Midbrain (tissue), 1 donor: ENCODE measurements at regions not wholly inside any gene's neighbourhood (a gene's known extent, or its start where the extent isn't known, plus 50 kb on each side); places are given as distances from the start of the nearest gene placed in this dataset.

ENCODE experiments used
- DNase-seq: peaks from one replicate; lab custom pipeline; 2025; lab: John Stamatoyannopoulos, UW

DNA sequence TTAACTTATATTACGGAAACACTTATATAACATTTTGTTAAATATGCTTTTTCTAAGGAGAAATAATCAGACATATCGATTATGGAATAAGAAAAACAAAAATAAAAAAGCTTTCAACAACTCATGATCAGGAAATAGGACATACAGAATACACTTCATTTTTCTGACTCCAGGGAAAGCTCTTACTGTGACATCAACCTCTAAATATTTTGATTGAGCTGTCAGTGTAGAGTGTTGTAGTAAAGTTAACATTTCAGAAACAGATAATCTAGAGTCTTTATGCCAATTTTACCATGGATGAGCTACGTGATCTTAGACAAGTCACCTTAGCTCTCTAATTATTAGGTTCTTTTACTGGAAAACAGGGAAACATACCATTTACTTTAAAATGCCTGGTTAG, 218.9 kb upstream of the SORCS1 start:
- no peak for DNase-seq

DNA sequence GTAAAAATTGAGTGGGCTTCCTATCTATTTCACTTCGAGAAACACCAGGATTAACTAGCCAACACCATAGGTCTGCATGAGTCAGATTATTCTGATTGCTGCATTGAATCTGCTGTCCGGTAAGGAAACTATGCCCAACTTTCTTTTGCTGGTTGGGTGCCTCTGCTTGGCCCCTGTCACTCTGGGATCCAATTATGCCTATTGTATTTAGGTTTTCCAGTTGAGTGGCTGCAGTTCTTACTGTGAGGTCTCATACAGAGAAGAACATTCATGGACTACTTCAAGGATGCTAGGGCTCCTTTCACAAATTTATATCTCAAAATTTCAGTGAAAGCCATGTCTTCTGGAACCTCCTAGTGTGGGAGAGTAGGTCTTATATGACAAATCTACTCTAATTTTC, 215.1 kb upstream of the SORCS1 start:
- DNase-seq: no peak

DNA sequence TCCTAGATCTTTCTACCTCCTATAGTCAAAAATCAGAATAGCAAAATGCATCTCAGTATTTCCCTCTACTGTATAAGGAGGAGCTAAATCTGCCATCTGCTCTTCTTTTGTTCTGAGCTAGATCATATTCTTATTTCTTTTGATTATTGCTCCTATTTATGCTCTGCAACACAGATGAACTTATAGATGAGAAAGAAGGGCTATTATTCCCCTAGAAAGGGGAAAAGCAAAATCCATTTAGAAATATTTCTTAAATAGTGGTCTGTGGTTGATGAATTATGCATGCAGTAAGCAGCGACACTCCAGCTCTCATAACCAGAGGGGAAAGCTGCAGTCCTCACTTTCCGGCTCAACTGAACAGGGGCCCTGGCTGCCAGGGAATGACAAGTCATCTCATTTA, 207.3 kb upstream of the SORCS1 start:
- DNase-seq: no peak

DNA sequence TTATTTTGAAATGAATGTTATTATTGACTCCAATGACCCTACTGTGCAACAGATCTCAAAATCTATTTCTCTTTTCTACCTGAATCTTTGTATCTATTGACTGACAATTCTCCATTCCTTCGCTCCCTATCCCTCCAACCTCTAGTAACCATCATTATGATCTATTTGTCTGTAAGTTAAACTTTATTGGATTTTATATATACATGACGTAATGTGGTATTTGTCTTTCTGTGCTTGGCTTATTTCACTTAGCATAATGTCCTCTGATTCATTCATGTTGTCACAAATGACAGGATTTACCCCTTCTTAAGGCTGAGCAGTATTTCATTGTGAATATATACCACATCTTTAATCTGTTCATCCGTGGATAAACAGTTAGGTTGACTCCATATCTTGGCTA, 200.4 kb upstream of the SORCS1 start:
- no peak for DNase-seq

DNA sequence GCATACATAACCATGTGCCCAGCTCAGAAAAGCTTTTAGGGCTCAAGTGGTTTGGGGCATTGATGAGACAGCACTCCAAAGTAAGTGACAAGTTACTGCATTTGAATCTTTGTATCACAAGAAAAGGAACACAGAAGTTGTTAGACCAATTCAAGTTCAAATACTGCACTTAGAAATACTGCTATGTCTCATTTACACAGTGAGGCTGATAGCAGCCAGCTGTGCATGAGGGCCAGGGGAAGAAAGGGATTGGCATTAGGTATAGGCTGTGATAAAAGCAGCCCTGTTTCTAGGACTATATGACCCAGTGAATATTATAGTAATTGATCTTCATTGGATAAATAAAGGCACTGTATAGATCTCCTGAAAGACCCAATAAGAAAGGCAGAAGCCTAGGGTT, 197.8 kb upstream of the SORCS1 start:
- no peak for DNase-seq

DNA sequence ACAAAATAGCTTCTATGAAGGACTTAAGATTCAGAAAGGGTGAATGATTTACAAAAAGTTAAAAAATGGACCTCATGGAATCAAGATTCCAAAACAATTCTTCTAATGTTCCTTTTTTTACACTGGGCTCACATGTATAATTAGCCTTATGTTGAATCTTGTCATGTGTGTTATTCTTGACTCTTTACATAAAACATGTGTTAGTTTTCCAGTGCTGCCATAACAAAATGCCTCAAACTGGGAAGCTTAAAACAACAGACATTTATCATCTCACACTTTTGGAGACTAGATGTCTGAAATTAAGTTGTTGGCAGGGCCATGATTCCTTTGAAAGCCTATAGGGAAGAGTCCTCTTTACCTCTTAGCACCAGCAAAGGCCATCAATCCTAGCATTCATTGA, 192.5 kb upstream of the SORCS1 start:
- DNase-seq: no peak

DNA sequence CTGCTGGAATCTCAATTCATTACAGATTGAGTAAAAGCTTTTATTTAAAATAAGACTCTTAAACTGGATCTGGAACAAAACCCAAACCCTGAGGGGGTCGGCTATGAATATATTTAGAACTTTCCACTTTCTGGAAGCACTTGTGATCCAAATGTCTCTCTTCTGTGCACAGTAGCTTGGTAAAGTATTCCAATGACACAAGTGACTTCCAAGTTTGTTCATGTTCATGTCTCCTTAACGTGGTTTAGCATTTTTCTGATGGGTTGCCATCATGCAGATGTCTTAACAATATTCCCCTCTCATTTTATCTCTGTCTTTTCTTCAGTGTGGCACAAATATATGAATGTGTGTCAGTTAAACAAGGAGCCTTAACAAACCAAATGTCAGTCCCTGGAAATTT, 191.9 kb upstream of the SORCS1 start:
- no peak for DNase-seq

DNA sequence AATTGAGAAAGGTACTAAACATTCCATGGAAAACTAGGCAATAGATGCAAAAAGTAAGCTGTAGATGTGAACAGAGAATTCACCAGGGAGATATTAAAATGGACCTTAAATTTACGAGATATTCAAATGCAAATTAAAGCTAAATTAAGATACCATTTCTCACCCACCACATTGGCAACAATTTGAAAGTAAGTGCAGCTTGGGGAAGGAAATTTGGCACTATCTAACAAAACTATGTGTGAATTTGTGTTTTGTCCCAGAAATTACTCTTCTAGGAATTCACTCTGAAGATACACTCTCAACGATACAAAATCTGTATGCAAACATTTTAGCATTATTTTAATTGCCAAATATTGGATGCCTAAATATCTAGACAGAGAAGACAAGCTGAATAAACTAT, 178.2 kb upstream of the SORCS1 start:
- no peak for DNase-seq

DNA sequence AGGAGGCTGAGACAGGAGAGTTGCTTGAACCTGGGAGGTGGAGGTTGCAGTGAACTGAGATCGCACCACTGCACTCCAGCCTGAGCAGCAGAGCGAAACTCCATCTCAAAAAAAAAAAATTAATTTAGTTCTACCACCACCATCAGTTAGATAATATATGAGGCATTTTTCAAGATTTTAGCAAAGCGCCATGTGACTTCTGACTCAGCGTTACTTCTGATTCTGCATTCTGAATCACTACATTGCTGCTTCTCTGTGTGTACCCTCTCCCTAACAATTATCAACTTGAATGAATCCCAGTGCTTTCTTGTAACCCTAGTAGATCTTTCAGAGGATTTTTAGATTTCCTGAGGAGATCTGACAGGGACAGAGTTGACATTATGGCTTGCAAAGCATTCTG, 176.8 kb upstream of the SORCS1 start:
- no peak for DNase-seq

DNA sequence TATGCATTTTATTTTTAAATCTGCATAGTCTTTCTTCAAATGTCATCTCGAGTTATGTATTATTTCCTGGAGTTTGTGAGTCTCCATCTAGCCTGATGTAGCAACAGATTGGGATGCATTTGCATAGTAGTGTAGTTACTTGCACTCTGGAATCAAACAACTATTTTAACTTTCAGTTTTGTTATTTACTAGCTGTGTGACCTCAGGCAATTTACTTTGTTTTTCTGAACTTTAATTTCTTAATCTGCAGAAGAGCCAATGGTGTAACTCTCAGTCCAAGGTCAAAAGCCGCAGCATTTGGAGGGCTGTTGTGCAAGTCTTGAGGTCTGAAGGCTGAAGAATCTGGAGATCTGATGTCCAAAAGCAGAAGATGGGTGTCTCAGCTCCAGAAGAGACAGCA, 175.8 kb upstream of the SORCS1 start:
- DNase-seq: no peak

DNA sequence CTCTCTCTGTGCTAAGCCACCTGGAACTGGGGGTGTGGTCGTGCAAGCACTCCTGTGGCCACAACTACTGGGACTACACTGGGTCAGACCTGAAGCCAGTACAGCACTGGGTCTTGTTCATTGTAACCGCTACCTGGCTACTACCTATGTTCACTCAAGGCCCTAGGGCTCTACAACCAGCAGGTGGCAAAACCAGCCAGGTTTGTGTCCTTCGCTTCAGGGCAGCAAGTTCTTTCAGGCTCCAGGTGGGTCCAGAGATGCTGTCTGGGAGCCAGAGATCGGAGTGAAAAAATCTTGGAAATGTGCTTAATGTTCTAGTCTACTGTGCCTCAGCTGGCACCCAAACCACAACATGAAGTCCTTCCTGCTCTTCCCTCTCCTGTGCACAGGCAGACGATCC, 171.6 kb upstream of the SORCS1 start:
- no peak for DNase-seq

DNA sequence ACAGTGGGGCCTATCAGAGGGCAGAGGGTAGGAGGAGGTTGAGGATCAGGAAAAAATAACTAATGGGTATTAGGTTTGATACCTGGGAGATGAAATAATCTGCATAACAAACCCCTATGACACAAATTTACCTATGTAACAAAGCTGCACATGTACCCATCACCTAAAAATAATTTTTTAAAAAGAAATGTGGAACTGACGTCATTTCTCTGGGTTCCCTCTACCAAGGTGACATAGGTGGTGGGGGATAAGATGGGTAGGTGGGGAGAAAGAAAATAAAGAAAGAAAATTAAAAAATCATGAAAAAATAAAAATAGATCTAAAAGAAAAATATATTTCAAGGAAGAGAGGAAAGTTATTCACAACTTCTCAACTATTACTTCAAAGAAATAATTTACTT, 153.1 kb upstream of the SORCS1 start:
- no peak for DNase-seq

DNA sequence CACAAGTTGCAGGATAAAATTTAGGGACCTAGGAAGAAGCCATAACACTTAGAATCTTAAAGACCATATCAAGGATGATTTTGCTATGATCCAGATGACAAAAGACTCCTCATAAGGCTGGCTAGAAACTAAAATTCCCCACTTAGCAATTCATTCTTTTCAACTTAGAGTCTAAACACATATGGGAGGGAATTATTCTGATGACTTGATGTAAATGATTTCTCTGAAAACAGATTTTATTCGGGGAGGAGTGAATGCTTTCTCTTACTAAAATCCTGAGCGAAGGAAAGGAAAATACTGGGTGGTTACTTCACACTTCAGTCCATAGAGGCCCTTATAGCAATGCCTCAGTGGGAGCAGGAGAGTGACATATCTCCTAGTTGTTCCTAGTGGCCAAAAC, 138.7 kb upstream of the SORCS1 start:
- DNase-seq: no peak

DNA sequence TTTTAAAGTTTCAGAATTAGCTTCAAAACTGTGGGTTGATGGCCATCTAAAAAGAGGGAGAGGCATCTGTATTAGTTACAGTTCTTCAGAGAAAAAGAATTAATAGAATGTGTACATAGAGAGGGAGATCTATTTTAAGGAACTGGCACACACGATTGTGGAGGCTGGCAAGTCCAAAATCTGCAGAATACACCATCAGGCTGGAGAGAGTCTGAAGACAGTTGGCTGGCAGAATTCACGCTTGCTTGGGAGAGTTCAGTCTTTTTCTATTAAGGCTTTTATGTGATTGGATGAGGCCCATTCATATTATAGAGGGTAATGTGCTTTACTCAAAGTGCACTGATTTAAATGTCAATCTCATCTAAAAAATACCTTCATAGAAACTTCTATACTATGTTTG, 135.1 kb upstream of the SORCS1 start:
- DNase-seq: no peak

DNA sequence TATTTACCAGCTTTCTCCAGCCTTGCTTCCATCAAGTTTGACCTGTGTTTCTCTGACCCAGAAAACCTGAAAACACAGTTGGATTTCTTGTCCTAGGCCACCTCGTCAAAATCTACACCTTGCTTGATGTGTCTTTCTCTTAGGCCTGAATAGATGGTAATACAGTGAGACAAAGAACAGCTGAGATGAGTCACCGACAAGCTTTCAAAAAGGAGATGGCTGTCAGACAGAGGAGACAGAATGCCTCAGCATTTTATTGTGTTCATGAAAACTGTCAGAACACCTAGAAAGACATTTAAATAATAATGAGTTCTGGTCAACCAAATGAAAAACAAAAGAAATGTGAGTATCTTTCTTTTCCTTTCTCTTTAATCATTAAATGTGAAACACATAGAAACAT, 119.7 kb upstream of the SORCS1 start:
- DNase-seq: no peak

DNA sequence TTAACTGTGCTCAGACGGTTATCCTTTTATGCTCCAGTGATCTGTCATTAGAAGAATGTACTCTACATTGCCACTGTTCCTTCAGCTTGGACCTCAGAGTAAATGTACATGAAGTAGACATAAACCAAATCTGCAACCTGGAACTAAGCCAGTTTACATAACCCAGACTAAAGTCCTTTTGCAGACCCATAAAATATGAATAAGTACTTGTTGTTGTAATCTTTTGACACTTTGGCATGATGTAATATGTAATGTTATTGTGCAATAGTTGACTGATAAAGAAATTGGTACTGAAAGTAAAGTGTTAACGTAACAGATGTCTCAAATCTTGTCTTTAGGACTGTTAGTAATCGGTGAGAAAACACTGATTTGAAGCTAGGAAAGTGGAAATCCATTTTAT, 115.8 kb upstream of the SORCS1 start:
- DNase-seq: no peak

DNA sequence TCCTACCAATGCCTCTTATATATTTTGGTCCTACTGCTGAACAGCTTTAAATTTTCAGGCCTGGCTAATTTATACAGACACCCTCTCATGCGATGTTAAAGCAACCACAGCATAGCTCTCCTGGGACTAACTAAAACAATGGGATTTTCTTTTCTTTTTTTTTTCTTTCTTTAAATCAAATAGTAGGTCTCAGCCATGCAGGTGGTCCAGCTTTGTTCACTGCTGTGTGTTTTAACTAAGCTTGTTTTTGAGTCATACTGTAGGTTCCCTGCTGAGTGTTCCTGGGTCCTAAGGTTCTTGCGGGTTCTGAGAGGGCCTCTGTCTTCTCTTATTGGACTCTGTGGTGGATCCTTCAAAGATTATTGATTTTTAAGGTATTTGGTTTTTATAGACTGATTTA, 113.1 kb upstream of the SORCS1 start:
- no peak for DNase-seq

DNA sequence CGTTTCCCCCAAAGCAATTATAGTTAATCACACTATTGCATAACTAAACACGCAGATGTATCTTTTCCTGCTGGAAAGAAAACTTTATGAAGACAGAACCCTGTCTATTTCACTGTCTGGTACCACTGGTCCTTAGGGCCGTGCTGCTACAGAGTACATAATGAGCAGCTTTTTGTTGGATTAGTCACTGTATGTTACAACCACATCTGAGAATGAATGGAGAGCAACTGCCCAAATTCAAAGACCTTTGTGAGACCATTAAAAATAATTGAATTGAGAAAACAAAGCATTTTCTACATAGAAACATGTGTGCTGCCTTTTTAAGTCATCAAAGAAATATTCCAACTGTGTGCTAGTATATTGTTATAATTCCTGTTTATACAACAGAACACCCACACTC, 111.3 kb upstream of the SORCS1 start:
- no peak for DNase-seq

DNA sequence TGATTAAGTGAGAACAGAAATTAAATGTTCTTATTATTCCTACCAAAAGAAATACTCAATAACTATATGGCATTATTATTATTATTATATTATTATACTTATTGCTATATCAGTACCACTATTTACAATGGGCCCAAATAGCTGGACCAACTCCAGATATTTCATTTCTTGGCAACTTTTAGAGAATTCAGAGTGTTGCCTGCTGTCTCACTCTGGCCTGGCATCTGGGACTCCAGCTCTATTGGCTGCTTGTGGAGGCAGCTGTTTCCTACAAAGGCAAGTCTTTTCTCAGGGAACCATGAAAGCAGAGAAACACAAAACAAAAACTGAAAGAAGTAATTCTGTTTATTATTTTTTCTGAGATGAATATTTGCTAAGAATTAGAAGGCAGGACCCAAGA, 105.1 kb upstream of the SORCS1 start:
- no peak for DNase-seq

DNA sequence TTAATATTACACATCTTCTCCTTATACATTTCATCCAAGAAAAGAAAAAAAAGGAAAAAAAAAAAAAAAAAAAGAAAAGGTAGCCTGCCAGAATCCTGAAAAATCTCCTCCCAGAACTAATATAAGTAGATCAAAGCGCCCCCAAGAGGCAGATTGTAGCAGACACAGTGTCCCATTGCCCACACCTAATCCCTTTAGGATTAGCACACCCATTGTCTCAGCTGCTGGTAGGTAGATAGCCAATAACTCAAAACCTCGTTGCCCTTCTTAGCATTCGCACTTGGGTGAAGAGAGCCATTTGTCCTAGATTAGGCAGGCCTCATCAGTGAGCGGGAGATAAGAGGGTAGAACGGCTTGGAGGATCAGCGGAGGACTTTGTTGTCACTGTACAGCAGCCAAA, 100.2 kb upstream of the SORCS1 start:
- DNase-seq: no peak

DNA sequence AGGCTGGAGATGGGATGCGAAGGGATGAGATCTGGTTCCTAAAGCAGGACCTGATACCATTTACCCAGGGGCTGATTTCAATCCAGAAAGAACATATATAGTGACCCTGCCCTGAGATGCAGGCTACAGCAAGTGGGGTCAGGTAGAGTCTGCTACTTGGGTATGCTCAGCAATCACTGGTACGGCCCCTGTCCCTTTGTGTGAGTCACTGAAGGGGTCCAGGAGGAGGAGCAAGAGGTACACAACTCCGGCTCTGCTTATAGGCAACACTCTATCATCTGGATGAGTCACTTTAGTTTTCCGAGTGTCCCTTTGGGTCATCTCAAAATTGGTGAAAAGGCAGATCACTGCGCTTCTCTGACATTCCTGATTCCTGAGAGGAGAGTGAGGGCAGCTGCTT, 79.6 kb upstream of the SORCS1 start:
- no peak for DNase-seq

DNA sequence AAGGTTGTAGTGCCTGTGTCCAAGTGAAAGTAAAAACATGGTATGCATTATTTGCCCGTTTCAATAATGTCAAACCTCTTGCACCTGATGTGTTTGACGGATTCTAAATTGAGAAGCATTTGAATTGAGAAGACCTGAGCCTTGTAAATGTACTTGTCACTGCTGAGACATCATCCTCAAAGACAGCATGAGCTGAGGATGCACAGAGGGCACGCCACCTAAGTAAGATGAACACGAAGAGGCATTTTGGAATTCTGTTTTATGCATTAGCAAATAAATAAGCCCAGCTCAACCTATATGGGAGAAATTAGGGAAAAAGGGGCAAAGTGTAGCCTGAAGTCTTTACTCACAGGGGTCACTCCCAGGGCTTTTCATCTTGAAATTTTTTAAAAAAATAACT, 73.8 kb upstream of the SORCS1 start:
- DNase-seq: no peak

DNA sequence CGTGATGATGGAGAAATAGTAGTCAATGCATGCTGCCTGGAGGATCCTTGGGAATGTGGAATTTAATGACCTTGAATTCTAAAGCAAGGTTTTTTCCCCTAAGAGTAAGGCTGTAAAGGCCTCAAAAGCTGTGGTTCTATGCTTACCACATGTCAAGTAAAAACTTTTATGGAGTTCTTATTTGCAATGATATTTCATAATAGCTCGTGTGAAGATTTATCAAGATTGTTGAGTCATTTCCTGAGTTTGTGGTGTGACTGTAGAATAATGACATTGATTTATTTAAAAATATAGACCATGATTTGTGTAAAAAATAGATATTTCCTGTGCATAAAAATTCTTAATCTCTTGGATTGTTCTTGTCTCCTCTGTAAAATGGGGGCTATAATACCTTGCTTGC, 67.5 kb upstream of the SORCS1 start:
- DNase-seq: no peak

DNA sequence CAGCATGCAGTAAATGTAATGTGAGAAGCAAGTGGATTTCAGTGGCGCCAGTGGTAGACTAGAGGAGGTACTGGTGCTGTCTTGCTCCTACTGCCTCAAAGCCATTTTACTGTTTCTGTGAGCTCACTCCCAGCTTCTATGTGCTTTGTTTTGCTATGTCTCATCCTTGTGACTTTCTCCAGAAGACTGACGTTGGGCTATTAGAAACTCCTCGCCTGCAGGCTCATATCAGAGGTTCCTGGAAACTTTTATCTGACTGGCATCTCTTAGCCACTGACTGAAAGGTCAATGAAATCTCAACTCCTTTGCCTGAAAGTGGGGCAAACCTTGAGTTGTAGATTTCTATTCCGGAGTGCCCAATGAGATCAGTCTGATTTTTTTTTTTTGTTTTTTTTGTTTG, 66.4 kb upstream of the SORCS1 start:
- no peak for DNase-seq

DNA sequence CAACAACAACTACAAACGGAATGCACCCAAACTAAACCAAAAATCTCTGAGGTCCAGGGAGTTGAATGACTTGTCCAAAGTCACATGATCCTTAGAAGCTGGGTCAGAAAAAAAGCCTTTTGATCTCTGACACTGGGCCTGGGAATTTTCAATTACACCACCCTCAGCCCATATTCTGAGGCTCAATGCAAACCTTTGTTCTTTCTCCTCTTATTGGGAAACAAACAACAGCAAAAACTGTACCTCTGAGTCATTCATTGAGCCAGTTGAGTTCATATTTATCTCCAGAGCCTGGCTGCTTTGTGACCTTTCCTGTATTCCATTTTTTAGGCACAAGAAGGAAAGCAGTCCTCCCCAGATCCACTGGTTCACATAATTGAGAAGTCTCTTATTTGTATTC, 51.2 kb upstream of the SORCS1 start:
- no peak for DNase-seq
